ENCODE measurements at regions not wholly inside any gene's neighbourhood (a gene's known extent, or its start where the extent isn't known, plus 50 kb on each side); places are given as distances from the start of the nearest gene placed in this dataset.

DNA sequence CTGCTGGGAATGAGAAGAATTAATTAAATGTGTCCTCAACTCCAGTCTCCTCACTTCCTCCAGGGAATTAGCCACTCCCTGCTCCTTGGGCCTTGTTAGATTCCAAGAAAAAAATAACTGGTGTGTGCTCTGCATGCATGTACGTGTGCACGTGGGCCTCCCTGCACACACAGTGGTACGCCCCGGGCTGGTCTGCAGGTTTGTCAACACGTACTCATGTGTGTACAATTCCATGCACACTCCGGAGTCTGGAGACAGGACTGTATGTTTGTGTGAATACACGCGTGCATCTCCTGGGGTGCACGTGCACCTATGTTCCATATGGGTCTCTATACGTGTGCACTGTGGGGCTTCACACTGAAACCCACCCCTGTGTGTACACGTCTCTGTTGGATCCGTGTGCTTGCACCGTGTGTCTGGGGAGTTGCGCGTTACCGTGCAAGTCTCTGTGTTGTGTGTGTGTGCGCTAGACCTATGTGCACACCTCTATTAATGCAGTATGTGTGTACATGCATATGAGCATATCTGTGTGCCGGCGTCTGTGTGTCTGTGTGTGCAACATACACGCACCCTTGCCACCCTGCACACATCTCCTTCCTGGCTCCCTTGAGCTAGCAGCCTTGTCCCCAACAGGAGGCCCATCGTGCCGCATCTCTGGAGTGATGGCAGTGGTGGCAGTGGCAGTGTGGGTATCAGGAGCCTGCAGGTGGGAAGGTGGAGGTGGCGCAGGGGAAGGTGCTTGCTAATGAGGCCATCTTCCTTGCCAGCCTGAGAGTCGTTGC, 210.1 kb downstream of the TBC1D2B start:
- no peak overlapping the region for H3K4me2 ChIP-seq (ENCODE audit: low read length)
- H3K9me2 ChIP-seq (ENCODE audit: insufficient read depth, low read length), result no peaks in the 10 kb centered on the region
- H4K20me1 ChIP-seq (ENCODE audit: insufficient read depth), result no peaks in the 10 kb centered on the region
- H2AFZ ChIP-seq (ENCODE audit: low read depth, low read length), result no peak overlapping the region
- H3K27ac ChIP-seq (ENCODE audit: low read length), result no peak overlapping the region
- H3K9ac ChIP-seq (ENCODE audit: low read length), result no peak overlapping the region
- no peak overlapping the region for H3K4me3 ChIP-seq (ENCODE audit: low read length)
- H3F3A ChIP-seq (ENCODE audit: insufficient read depth, low read length, poor library complexity, severe bottlenecking), result no peaks in the 10 kb centered on the region
- no peaks in the 10 kb centered on the region for H3K27me3 ChIP-seq (ENCODE audit: insufficient read depth, low read depth, low read length)
- H3K36me3 ChIP-seq (ENCODE audit: insufficient read depth, low read length), result no peaks in the 10 kb centered on the region
- no peaks in the 10 kb centered on the region for H3K9me3 ChIP-seq (ENCODE audit: low read length)
- H3K79me2 ChIP-seq (replicated peaks; ENCODE audit: insufficient read depth, low read length), result no peaks in the 10 kb centered on the region
- no peak for TF ChIP-seq EP300 (conservative IDR thresholded peaks at IDR 0.05; ENCODE audit: poor library complexity, severe bottlenecking)

GRCh38 chr15:77866596-77867125, 210.8 kb downstream of the TBC1D2B start:
- Histone ChIP-seq H2AFZ (ENCODE audit: low read depth, low read length) (no peak overlapping the region), H3K9ac (ENCODE audit: low read length) (no peak overlapping the region), H3K9me2 (ENCODE audit: insufficient read depth, low read length) (no peaks in the 10 kb centered on the region), H3F3A (ENCODE audit: insufficient read depth, low read length, poor library complexity, severe bottlenecking) (no peaks in the 10 kb centered on the region), H3K36me3 (ENCODE audit: insufficient read depth, low read length) (no peaks in the 10 kb centered on the region), H4K20me1 (ENCODE audit: insufficient read depth) (no peaks in the 10 kb centered on the region), H3K9me3 (ENCODE audit: low read length) (no peaks in the 10 kb centered on the region), H3K27me3 (ENCODE audit: insufficient read depth, low read depth, low read length) (no peaks in the 10 kb centered on the region), H3K79me2 (replicated peaks; ENCODE audit: insufficient read depth, low read length) (no peaks in the 10 kb centered on the region), H3K27ac (ENCODE audit: low read length) (no peak overlapping the region), H3K4me3 (ENCODE audit: low read length) (no peak overlapping the region), H3K4me2 (ENCODE audit: low read length) (no peak overlapping the region)
- TF ChIP-seq EP300 (conservative IDR thresholded peaks at IDR 0.05; ENCODE audit: poor library complexity, severe bottlenecking), result no peak
- no peak for TF ChIP-seq REST (IDR thresholded peaks at IDR 0.05; ENCODE audit: borderline replicate concordance)
- TF ChIP-seq EZH2 (IDR thresholded peaks at IDR 0.05; ENCODE audit: borderline replicate concordance, insufficient read depth, low read length, poor library complexity, severe bottlenecking), result no peak

DNA sequence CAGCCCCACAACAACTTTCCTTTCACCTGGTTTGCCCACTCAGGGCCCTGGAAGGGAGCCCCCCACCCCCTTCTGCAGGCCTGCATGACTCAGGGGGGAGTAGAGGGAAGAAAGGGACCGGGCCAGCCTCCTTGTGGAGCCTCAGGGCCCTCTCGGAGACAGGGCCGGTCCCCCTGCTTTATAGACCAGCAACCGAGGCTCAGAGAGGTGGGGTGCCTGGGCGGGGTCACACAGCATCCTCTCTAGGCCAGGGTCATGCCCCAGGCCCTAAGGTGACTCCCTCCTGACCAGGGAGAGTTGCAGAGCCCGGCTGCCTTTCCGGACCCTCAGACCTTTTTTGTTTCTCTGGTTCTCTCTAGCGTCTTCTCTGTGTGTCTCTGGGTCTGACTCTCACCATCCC, 211.3 kb downstream of the TBC1D2B start:
- Histone ChIP-seq H3K9me3 (ENCODE audit: low read length) (no peaks in the 10 kb centered on the region), H3K79me2 (replicated peaks; ENCODE audit: insufficient read depth, low read length) (no peaks in the 10 kb centered on the region), H3K36me3 (ENCODE audit: insufficient read depth, low read length) (no peaks in the 10 kb centered on the region), H3F3A (ENCODE audit: insufficient read depth, low read length, poor library complexity, severe bottlenecking) (no peaks in the 10 kb centered on the region), H4K20me1 (ENCODE audit: insufficient read depth) (no peaks in the 10 kb centered on the region), H3K9ac (ENCODE audit: low read length) (no peak overlapping the region), H3K4me3 (ENCODE audit: low read length) (no peak overlapping the region), H3K4me2 (ENCODE audit: low read length) (no peak overlapping the region), H3K27me3 (ENCODE audit: insufficient read depth, low read depth, low read length) (no peaks in the 10 kb centered on the region), H2AFZ (ENCODE audit: low read depth, low read length) (no peak overlapping the region), H3K9me2 (ENCODE audit: insufficient read depth, low read length) (no peaks in the 10 kb centered on the region), H3K27ac (ENCODE audit: low read length) (no peak overlapping the region)
- TF ChIP-seq EZH2 (IDR thresholded peaks at IDR 0.05; ENCODE audit: borderline replicate concordance, insufficient read depth, low read length, poor library complexity, severe bottlenecking) (no peak), POLR2AphosphoS5 (IDR thresholded peaks at IDR 0.05) (no peak), SMC3 (conservative IDR thresholded peaks at IDR 0.05; ENCODE audit: poor library complexity) (no peak), TAF1 (IDR thresholded peaks at IDR 0.05; ENCODE audit: low read depth) (no peak), REST (IDR thresholded peaks at IDR 0.05; ENCODE audit: borderline replicate concordance) (no peak), EP300 (conservative IDR thresholded peaks at IDR 0.05; ENCODE audit: poor library complexity, severe bottlenecking) (no peak), RAD21 (conservative IDR thresholded peaks at IDR 0.05) (no peak), MXI1 (conservative IDR thresholded peaks at IDR 0.05; ENCODE audit: poor library complexity, severe bottlenecking) (no peak)
- TF ChIP-seq, protein P1, sequence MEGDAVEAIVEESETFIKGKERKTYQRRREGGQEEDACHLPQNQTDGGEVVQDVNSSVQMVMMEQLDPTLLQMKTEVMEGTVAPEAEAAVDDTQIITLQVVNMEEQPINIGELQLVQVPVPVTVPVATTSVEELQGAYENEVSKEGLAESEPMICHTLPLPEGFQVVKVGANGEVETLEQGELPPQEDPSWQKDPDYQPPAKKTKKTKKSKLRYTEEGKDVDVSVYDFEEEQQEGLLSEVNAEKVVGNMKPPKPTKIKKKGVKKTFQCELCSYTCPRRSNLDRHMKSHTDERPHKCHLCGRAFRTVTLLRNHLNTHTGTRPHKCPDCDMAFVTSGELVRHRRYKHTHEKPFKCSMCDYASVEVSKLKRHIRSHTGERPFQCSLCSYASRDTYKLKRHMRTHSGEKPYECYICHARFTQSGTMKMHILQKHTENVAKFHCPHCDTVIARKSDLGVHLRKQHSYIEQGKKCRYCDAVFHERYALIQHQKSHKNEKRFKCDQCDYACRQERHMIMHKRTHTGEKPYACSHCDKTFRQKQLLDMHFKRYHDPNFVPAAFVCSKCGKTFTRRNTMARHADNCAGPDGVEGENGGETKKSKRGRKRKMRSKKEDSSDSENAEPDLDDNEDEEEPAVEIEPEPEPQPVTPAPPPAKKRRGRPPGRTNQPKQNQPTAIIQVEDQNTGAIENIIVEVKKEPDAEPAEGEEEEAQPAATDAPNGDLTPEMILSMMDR (IDR thresholded peaks at IDR 0.05; ENCODE audit: poor library complexity, severe bottlenecking), result no peak

All from neural cell (in vitro differentiated cells).